ENCODE measurements at regions not wholly inside any gene's neighbourhood (a gene's known extent, or its start where the extent isn't known, plus 50 kb on each side); places are given as distances from the start of the nearest gene placed in this dataset.

DNA sequence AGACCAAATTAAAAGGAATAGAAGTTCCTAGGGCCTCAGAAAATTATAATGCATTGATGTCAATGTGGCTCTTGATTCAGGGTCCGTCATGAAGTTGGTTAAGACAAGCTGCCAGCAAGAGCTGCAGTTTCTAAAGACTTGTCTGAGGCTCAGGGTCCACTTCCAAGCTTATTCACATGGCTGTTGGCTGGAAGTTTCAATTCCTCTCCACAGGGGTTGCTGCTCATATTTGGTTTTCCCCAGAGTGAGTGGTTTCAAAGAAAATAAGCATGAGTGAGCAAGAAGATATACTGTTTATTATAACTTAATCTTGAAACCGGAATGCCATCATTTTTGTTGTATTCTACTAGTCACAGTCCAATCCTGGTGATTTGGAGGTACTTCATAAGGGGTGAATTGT, 1247.4 kb downstream of the LRFN5 start:
- Histone ChIP-seq H3K9me3 (replicated peaks; ENCODE audit: control insufficient read depth, insufficient read depth, low read length) (peaks cover 2% of the 10 kb centered on the region), H4K20me1 (replicated peaks; ENCODE audit: control insufficient read depth, extremely low read depth, insufficient read depth, low read length) (no peaks in the 10 kb centered on the region), H3K27me3 (ENCODE audit: control insufficient read depth in 2 of 2, insufficient read depth in 2 of 2, low read length in 2 of 2) (no peaks in the 10 kb centered on the region), H2AFZ (ENCODE audit: low read depth, low read length) (no peak overlapping the region), H3K27ac (ENCODE audit: insufficient read depth, low read depth, low read length) (no peak overlapping the region), H3K79me2 (ENCODE audit: control insufficient read depth, insufficient read depth, low read length) (no peaks in the 10 kb centered on the region), H3K4me3 (replicated peaks in 1 of 3; ENCODE audit: insufficient read depth in 1 of 3, low read depth in 1 of 3, low read length in 3 of 3) (no peak overlapping the region), H3K9me1 (replicated peaks; ENCODE audit: control insufficient read depth, extremely low read depth, insufficient read depth, low read length) (no peaks in the 10 kb centered on the region), H3K4me2 (ENCODE audit: insufficient read depth, low read length) (no peak overlapping the region), H3K36me3 (ENCODE audit: control insufficient read depth in 2 of 2, extremely low read depth in 1 of 2, insufficient read depth in 2 of 2, low read length in 2 of 2) (no peaks in the 10 kb centered on the region), H3K4me1 (ENCODE audit: control insufficient read depth, extremely low read depth, insufficient read depth, low read length) (no peaks in the 10 kb centered on the region), H3K9ac (replicated peaks; ENCODE audit: extremely low read depth, insufficient read depth, low read length) (no peak overlapping the region)
- TF ChIP-seq, protein P1, sequence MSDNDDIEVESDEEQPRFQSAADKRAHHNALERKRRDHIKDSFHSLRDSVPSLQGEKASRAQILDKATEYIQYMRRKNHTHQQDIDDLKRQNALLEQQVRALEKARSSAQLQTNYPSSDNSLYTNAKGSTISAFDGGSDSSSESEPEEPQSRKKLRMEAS (IDR thresholded peaks at IDR 0.05; ENCODE audit: insufficient read depth, insufficient read length) = no peak
- TF ChIP-seq JUN (IDR thresholded peaks at IDR 0.05; ENCODE audit: borderline replicate concordance, insufficient read depth, insufficient read length, low read depth) = no peak
- no peak for TF ChIP-seq POLR2AphosphoS5 (IDR thresholded peaks at IDR 0.05; ENCODE audit: insufficient read depth, low read depth, low read length)
- TF ChIP-seq, protein P2, sequence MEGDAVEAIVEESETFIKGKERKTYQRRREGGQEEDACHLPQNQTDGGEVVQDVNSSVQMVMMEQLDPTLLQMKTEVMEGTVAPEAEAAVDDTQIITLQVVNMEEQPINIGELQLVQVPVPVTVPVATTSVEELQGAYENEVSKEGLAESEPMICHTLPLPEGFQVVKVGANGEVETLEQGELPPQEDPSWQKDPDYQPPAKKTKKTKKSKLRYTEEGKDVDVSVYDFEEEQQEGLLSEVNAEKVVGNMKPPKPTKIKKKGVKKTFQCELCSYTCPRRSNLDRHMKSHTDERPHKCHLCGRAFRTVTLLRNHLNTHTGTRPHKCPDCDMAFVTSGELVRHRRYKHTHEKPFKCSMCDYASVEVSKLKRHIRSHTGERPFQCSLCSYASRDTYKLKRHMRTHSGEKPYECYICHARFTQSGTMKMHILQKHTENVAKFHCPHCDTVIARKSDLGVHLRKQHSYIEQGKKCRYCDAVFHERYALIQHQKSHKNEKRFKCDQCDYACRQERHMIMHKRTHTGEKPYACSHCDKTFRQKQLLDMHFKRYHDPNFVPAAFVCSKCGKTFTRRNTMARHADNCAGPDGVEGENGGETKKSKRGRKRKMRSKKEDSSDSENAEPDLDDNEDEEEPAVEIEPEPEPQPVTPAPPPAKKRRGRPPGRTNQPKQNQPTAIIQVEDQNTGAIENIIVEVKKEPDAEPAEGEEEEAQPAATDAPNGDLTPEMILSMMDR (IDR thresholded peaks at IDR 0.05; ENCODE audit: extremely low read depth in 1 of 2, insufficient read depth in 1 of 2, low read depth in 1 of 2, low read length in 2 of 2) = no peak
- TF ChIP-seq FOS (IDR thresholded peaks at IDR 0.05; ENCODE audit: borderline replicate concordance, insufficient read depth, low read length) = no peak
- TF ChIP-seq EZH2 (IDR thresholded peaks at IDR 0.05; ENCODE audit: borderline replicate concordance, low read depth, low read length, severe bottlenecking) = no peak
- no peak for TF ChIP-seq GATA2 (IDR thresholded peaks at IDR 0.05; ENCODE audit: insufficient read depth, insufficient read length, low read depth, low read length)
- TF ChIP-seq MYC (IDR thresholded peaks at IDR 0.05; ENCODE audit: low read depth, low read length) = no peak
- TF ChIP-seq POLR2A (IDR thresholded peaks at IDR 0.05; ENCODE audit: low read depth, low read length) = no peak
- BruUV-seq (replicated peaks) = no TSS peak
- intact Hi-C loops (cut with micrococcal nuclease) (no loop called here), dilution Hi-C loops (cut with MboI; ENCODE audit: extremely low pct_ligation_motif_present, low sequenced_read_pairs) (no loop called here)
- POLR2A ChIA-PET = no interaction called here
- DNase-seq (ENCODE audit: low read depth, low spot score) = no peak
- CTCF ChIA-PET = no interaction called here
- FAIRE-seq = no peak

All from endothelial cell of umbilical vein (primary cell).